Peyer's patch (tissue), 4 donors: ENCODE measurements at regions not wholly inside any gene's neighbourhood (a gene's known extent, or its start where the extent isn't known, plus 50 kb on each side); places are given as distances from the start of the nearest gene placed in this dataset.

ENCODE experiments used
- DNase-seq, 3 donors: peaks; one replicate each; pipeline ENCODE4 v3.0.0-alpha.2; 2017 to 2019
- H3K27ac ChIP-seq, 4 donors: fragments of 200-600 bp; sonication (generic); one replicate each; pipeline ENCODE4 v1.5.1; 2016 to 2019
- H3K27me3 ChIP-seq, 2 donors: fragments of 200-600 bp; sonication (generic); one replicate each; pipeline ENCODE4 v1.5.1; 2019
- H3K36me3 ChIP-seq, 3 donors: fragments of 200-600 bp; sonication (generic); one replicate each; pipeline ENCODE4 v1.5.1; 2016 to 2019
- H3K4me1 ChIP-seq, 4 donors: fragments of 200-600 bp; sonication (generic); one replicate each; pipeline ENCODE4 v1.5.1; 2016 to 2019
- H3K4me3 ChIP-seq, 4 donors: fragments of 200-600 bp; sonication (generic); 1 replicate in 3 of 4; 2 replicates in 1 of 4; pipeline ENCODE4 v1.5.1; 2016 to 2019; ENCODE audit warnings: mild to moderate bottlenecking in 1 of 4
- H3K9me3 ChIP-seq, 4 donors: fragments of 200-600 bp; sonication (generic); one replicate each; pipeline ENCODE4 v1.5.1; 2016 to 2019; ENCODE audit warnings: mild to moderate bottlenecking in 1 of 4
- CTCF ChIP-seq, 6 experiments: fragments of 450-650 bp in 4 of 6; fragments of 200-600 bp in 2 of 6; sonication (generic) in 1 of 6; IDR thresholded peaks; one replicate each; pipeline ENCODE4 v1.5.1; 2017 to 2019; ENCODE audit warnings: antibody characterized with exemption in 6 of 6, mild to moderate bottlenecking in 3 of 6, moderate library complexity in 1 of 6
- POLR2A ChIP-seq, 2 donors: fragments of 450-650 bp; IDR thresholded peaks; one replicate each; pipeline ENCODE4 v1.5.1; 2017; ENCODE audit warnings: antibody characterized with exemption in 2 of 2, mild to moderate bottlenecking in 2 of 2, moderate library complexity in 2 of 2

GRCh38 chr1:189764391-189765320 is 713.0 kb downstream of the BRINP3 start:
- no peaks in the 10 kb centered on the region for H3K9me3 ChIP-seq

GRCh38 chr1:189769448-189769847 is 708.2 kb downstream of the BRINP3 start:
- Histone ChIP-seq H3K27ac (no peak overlapping the region), H3K9me3 (no peaks in the 10 kb centered on the region), H3K4me3 (no peak overlapping the region), H3K4me1 (no peaks in the 10 kb centered on the region), H3K36me3 (no peaks in the 10 kb centered on the region), H3K27me3 (no peaks in the 10 kb centered on the region)
- DNase-seq = no peak
- TF ChIP-seq POLR2A (IDR thresholded peaks at IDR 0.05) (no peak), CTCF (IDR thresholded peaks at IDR 0.05) (no peak)

More at GRCh38 chr1:189764391-189765320, 713.0 kb downstream of the BRINP3 start:
- no peak for DNase-seq
- Histone ChIP-seq H3K27me3 (no peaks in the 10 kb centered on the region), H3K27ac (no peak overlapping the region), H3K4me1 (no peaks in the 10 kb centered on the region), H3K36me3 (no peaks in the 10 kb centered on the region), H3K4me3 (no peak overlapping the region)
- TF ChIP-seq POLR2A (IDR thresholded peaks at IDR 0.05) (no peak), CTCF (IDR thresholded peaks at IDR 0.05) (no peak)

GRCh38 chr1:189774721-189775287 is 702.9 kb downstream of the BRINP3 start:
- TF ChIP-seq CTCF (IDR thresholded peaks at IDR 0.05) = no peak
- TF ChIP-seq POLR2A (IDR thresholded peaks at IDR 0.05) = no peak
- no peaks in the 10 kb centered on the region for H3K36me3 ChIP-seq
- no peak for DNase-seq
- no peak overlapping the region for H3K4me3 ChIP-seq
- H3K9me3 ChIP-seq = no peaks in the 10 kb centered on the region
- H3K27me3 ChIP-seq = no peaks in the 10 kb centered on the region
- H3K27ac ChIP-seq = no peak overlapping the region
- no peaks in the 10 kb centered on the region for H3K4me1 ChIP-seq

- TF ChIP-seq POLR2A (IDR thresholded peaks at IDR 0.05) (no peak), CTCF (IDR thresholded peaks at IDR 0.05) (no peak)
- Histone ChIP-seq H3K4me3 (no peak overlapping the region), H3K27me3 (no peaks in the 10 kb centered on the region), H3K4me1 (no peaks in the 10 kb centered on the region), H3K9me3 (no peaks in the 10 kb centered on the region), H3K27ac (no peak overlapping the region), H3K36me3 (no peaks in the 10 kb centered on the region)
- no peak for DNase-seq
These were observed 702.3 kb downstream of the BRINP3 start for GRCh38 chr1:189775343-189775742.

GRCh38 chr1:189779034-189779433 is 698.6 kb downstream of the BRINP3 start:
- no peak for TF ChIP-seq CTCF (IDR thresholded peaks at IDR 0.05)
- TF ChIP-seq POLR2A (IDR thresholded peaks at IDR 0.05) = no peak
- H3K4me3 ChIP-seq = no peak overlapping the region
- DNase-seq = no peak
- H3K9me3 ChIP-seq = no peaks in the 10 kb centered on the region
- H3K4me1 ChIP-seq = no peaks in the 10 kb centered on the region
- H3K27me3 ChIP-seq = no peaks in the 10 kb centered on the region
- no peaks in the 10 kb centered on the region for H3K36me3 ChIP-seq
- H3K27ac ChIP-seq = no peak overlapping the region
